ENCODE measurements at regions not wholly inside any gene's neighbourhood (a gene's known extent, or its start where the extent isn't known, plus 50 kb on each side); places are given as distances from the start of the nearest gene placed in this dataset.

GRCh38 chr3:56919797-56920195 is 118.0 kb upstream of the ARHGEF3 start:
- no peak overlapping the region for H3K4me3 ChIP-seq (ENCODE audit: low read depth, low read length)
- in situ Hi-C loops (cut with HindIII; ENCODE audit: low sequenced_read_pairs), result no loop called here
- no peak for TF ChIP-seq CTCF (IDR thresholded peaks at IDR 0.05; ENCODE audit: low read depth, low read length)
- no peak for DNase-seq (ENCODE audit: low read depth, low spot score)

- no peak overlapping the region for H3K4me3 ChIP-seq (ENCODE audit: low read depth, low read length)
- no peak for TF ChIP-seq CTCF (IDR thresholded peaks at IDR 0.05; ENCODE audit: low read depth, low read length)
- in situ Hi-C loops (cut with HindIII; ENCODE audit: low sequenced_read_pairs), result no loop called here
- DNase-seq (ENCODE audit: low read depth, low spot score), result no peak
Observed at GRCh38 chr3:56919137-56919796, 117.5 kb upstream of the ARHGEF3 start.

DNA sequence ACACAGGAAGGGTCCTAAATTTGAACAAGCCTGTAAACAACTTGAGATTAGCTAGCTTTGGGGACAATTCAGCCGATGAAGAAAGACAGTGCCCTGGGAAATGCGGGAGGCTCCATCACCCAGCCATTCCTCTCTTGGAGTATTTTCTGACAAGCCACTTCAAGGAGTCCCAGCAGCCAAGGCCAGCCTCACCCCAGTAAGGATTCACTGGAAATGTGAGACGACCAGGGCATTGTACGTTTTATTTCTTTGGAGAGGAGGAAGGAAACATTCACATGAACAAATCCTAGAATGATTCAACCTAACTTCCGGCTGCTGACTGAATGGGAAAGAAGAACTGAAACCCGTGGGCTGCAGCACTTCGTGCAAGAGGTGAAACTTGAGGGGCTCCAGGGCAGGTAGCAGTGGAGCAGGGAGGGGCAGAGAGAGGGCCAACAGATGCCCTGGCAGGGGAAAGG is 116.4 kb upstream of the ARHGEF3 start:
- DNase-seq (ENCODE audit: low read depth, low spot score), result no peak
- no peak overlapping the region for H3K4me3 ChIP-seq (ENCODE audit: low read depth, low read length)
- in situ Hi-C loops (cut with HindIII; ENCODE audit: low sequenced_read_pairs), result no loop called here
- TF ChIP-seq CTCF (IDR thresholded peaks at IDR 0.05; ENCODE audit: low read depth, low read length), result no peak

DNA sequence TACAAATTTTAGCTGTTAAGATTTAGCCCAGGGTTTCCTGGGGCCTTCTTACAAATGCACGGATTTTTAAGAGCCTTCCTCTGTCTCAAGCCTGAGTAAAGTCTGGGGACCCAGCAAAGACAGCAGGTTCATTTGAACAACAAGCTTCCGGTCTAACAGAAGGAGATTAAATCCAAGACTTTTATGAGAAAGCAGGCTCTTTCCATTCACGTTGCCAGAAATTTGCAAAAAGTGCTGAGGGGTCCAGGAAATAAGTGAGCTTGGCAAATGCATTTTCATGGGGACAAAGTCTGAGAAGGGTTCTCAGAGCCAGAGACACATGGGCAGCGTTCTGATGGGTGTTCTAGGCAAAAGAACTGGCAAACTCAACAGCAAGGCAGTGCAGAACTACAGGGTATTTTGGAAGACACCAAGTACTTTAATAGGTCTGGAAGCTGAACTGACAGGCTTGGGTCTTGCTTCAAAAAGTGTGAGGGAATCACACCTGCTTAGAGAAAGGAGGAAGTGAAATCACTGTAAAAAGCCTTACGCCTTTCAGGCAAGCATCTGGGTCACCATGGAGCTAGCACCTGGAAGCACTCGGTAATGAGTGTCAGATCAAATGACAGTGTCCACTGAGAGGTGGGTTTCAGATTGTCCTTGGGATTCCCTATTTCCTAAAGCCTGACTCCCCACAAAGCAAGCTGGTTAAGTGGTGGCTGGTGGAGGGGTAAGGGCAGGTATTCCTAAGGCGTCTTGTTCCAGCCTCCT is 115.8 kb upstream of the ARHGEF3 start:
- no peak for DNase-seq (ENCODE audit: low read depth, low spot score)
- TF ChIP-seq CTCF (IDR thresholded peaks at IDR 0.05; ENCODE audit: low read depth, low read length), result no peak
- no peak overlapping the region for H3K4me3 ChIP-seq (ENCODE audit: low read depth, low read length)
- in situ Hi-C loops (cut with HindIII; ENCODE audit: low sequenced_read_pairs), result no loop called here

GRCh38 chr3:56916716-56917360 is 115.1 kb upstream of the ARHGEF3 start:
- TF ChIP-seq CTCF (IDR thresholded peaks at IDR 0.05; ENCODE audit: low read depth, low read length), result no peak
- in situ Hi-C loops (cut with HindIII; ENCODE audit: low sequenced_read_pairs), result no loop called here
- DNase-seq (ENCODE audit: low read depth, low spot score), result no peak
- H3K4me3 ChIP-seq (ENCODE audit: low read depth, low read length), result no peak overlapping the region

- H3K4me3 ChIP-seq (ENCODE audit: low read depth, low read length), result no peak overlapping the region
- no peak for TF ChIP-seq CTCF (IDR thresholded peaks at IDR 0.05; ENCODE audit: low read depth, low read length)
- in situ Hi-C loops (cut with HindIII; ENCODE audit: low sequenced_read_pairs), result no loop called here
- no peak for DNase-seq (ENCODE audit: low read depth, low spot score)
Observed at GRCh38 chr3:56915966-56916586, 114.3 kb upstream of the ARHGEF3 start.
